Stimulated activated CD4-positive, alpha-beta T cell treated with anti-CD3 and anti-CD28 coated beads, Interleukin-2, amount 100 ng/mL, for 24 hours (primary cell): ENCODE measurements at regions not wholly inside any gene's neighbourhood (a gene's known extent, or its start where the extent isn't known, plus 50 kb on each side); places are given as distances from the start of the nearest gene placed in this dataset.

Experiments
- DNase-seq, 2 donors: peaks; one replicate each; pipeline ENCODE4 v3.0.0-alpha.2; 2020

DNA sequence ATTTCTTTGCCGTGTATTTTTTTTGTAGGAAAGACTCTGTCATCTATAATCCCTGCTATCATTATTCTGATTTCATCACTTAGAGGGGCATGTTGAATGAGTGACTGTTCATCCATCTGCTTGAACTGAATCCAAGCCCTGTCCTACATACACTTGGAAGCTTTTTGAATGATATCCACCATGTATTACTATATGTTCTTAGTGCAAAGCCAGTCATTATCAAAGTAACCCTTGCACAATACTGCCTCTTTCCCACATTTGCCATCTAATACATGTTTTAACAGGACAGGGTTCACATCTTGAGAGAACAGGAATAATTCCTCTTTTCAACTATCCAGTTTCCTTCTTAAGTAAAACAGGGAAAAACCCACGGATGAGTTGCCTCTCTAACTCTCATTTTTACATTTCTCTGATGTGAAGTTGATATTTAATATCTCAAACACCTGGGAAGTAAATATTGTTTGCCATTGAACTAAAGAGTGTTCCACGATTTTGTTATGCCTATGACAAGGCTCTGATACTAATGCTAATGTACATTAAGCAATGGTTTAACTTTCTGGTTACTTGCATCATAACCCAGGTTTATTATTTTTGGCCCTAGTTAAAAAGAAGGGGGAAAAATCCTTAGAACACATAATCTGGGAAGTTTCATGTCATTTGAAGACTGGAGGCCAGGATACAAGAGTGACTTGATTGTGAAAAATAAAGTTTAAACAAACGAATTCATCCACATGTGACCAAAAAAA is 103.7 kb upstream of the TARS1 start:
- no peak for DNase-seq

DNA sequence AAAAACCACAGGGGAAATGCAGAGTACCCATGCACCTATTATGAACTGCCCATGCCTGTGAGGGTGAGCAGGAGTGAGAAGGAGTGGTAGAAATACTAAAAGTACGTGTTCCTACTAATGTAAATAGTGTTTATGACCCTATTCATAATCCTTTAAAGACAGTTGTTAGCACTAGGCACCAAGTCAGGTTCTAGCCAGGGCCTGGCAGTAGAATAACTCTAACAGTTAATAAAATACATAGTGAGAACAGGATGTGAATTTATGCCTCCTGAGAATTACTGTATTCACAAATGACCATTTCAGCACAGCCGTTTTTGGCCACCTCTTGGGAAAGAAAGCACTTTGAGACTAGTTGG is 103.2 kb upstream of the TARS1 start:
- DNase-seq = no peak

DNA sequence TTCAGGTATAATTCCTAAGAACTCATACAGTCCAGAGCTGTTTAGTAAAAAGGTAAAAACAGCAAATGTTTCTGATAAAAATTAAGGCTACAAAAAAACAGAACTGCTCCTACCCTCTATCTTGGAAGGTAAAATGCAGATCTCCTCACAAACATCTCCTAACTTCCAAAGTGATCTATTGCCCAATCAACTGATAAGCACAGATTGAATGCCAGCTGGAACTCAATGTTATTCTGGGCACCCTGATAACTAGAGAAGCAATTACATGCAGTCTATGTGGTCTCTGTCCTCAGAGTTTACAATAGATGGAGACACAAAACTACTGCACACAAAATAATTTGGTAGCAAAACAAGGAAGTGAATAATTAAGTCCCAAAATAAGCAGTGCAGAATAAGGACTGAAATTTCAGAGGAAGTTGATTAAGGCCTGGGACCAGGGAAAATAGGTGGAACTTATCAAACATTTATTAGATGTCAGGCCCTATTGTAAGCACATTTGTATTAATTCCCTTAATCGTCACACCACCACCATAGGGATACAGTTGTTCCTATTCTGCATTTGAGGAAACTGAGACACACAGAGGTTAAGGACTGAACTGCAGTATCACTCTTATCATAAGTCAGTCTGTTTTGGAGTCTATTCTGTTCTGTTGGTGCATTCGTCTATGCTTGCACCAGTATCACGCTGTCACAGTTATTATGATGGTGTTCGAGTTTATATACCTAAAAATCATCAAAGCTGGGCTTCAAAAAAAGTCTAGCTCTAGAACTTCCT is 102.2 kb upstream of the TARS1 start:
- DNase-seq = no peak

DNA sequence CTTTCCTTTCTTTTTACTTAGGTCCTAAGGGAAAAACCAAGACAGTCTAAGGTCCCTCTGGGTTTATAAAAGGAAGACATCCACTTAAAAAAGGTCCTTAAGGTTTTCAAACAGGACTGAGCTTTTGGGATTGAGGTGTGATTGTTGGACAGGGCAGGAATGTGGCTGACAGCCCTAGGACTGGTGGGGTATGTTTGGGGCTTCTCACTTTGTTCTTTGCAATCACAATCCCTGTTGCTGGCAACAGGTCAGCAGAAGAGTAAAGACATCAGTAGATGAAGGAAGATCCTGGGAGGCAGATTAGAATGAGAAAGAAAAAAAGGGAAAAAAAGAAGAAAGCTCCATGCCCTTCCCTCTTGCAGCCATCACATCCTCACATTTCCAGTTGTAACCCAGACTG is 101.4 kb upstream of the TARS1 start:
- no peak for DNase-seq

DNA sequence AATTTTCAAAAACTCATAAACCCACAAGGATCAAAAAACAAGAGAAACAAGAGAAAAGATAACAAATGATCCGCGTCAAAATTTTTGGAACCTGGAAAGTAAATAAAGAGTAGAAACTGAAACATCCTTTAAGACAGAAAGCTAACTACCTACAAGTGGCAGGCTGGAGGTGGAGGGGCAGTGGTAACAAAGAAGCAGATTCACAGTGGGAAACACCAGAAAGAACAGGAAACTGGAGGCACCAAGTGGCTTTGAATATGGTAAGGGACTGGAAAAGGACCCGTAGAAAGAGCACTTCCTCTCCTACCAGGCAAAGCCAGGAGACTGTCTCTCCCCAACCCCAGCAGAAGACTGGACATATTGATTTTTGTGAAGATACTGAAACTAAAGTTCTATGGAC is 100.6 kb upstream of the TARS1 start:
- no peak for DNase-seq

DNA sequence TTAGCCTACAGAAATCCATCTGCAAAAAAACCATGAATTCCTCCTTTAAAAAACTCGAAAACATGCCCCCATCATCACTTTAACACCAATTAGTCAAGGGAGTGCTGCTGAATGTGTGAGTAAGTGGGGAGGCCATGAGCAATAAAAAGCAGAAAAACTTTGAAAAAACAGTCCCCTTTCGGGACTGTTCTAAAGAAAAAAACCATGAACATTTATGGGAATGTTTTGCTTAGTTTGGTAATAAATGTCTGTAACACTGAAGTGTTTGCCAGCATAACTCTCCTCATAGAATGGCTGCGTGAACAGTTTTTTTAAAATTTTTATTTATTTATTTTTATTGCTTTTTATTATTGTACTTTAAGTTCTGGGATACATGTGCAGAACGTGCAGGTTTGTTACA is 99.4 kb upstream of the TARS1 start:
- no peak for DNase-seq

DNA sequence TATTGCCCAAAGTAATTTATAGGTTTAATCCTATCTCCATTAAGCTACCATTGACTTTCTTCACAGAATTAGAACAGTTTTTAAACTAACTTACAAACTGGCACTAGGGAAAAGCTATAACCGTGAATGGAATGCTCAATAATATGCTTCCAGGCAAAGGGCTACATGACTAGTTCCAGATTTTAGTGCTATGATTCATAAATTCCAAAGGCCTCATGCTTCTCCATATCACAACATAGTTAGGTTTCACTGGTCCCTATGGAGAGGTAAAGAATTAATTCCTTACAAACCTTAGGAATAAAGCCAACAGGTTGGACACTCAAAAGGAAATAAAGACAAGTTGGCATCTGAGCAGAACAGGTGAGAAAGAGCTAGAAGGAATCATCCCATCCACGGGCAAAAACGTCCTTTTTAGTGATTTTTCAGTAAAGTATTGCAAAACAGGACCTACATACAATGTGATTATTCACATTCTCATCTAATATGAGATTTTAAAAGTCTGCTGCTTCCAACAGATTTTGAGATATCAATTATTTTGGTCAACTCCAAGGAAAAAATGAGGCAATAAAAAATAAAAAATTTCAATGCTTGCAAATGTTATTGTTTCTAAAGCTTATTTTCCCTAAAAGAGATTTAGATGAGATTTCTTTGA is 97.0 kb upstream of the TARS1 start:
- DNase-seq = no peak

DNA sequence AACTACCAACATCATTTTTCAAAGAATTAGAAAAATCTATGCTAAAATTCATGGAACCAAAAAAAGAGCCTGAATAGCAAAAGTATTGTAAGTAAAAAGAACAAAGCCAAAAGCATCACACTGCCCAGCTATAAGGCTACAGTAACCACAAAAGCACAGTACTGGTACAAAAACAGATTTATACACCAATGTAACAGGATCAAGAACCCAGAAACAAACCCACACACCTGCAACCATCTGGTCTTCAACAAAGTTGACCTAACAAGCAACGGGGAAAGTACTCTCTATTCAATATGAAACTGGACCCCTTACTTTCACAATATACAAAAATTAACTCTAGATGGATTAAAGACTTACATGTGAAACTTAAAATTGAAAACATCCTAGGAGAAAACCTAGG is 94.2 kb upstream of the TARS1 start:
- no peak for DNase-seq

DNA sequence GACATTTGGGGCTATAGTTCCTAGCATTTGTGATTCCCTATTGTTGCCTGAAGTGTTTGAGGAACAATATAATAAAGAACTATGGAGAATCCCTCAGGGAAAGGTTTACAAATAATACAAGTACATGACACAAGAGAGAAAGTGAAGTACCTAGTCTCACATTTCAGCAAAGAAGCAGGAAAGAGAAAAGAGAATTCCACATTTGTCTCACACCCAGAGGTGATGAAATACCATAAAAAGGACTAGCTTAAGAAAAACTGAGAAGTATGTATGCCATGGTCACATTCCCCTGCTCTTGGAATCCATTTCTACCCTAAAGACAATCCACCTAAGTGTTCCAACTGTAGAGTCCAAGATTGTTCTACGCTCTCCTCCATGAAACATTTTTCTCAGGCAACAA is 79.0 kb upstream of the TARS1 start:
- DNase-seq = no peak

DNA sequence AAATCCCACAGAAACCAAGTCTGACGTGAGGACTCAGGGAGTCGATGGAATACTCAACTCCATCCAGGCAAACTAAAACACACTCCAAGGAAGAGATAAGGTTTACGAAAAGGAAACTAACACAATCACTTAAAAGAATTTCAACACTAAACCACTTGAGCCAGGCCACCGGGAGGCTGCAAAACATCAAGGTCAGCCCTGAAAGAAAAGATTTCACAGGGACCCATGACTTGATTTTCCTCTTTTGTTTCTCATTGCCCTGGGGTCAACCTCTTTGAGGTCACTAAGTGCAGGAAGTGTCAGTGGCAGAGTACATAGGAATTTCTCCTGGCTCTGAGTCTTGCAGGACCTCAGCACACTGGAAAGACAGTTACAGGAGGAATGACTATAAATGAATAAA is 77.8 kb upstream of the TARS1 start:
- DNase-seq = no peak

DNA sequence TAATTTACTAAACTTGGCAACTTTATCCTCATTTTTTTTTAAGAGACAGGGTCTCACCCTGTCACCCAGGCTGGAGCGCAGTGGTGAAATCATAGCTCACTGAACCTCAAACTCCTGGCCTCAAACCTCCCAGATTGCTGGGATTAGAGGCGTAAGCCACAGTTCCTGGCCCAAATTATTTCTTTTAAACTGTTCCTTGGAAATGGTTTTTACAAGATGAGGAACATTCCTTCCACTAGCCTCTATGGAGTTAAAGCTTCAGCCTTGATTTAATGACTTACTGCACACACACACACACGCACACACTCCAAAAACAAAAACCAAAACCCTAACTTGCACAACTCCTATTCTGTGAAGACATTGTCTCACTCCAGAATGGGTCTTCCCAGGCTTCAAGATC is 77.2 kb upstream of the TARS1 start:
- no peak for DNase-seq

DNA sequence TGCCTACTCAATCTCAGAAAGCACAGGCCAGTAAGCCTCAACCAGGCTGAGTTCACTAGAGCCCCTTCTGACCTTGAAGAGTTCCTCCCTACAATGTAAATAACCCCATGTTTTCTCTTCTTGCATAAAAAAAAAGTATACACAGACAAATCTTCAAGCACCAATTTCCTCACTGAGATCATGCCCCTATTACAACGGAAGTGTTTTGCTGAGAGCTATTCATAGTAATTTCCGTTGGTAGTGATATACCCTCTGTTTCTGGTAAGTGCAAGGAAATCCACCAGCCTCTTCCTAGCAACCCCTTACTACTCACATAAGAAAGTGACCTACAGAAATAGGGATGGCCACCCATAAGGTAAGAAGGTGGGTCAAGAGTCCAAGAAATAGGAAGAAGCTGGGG is 76.4 kb upstream of the TARS1 start:
- DNase-seq = no peak

DNA sequence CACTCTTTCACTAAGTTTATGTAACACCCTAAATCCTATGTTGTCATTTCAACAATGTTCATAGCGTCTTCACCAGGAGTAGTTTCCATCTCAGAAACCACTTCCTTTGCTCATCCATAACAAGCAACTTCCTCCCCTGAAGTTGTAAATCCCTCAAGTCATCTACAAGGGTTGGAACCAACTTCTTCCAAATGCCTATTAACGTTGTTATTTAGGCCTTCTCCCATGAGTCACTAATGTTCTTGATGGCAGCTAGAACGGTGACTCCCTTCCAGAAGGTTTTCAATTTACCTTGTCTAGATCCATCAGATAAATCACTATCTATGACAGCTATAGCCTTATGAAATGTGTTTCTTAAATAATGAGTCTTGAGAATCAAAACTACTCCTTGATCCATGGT is 73.3 kb upstream of the TARS1 start:
- DNase-seq = no peak

DNA sequence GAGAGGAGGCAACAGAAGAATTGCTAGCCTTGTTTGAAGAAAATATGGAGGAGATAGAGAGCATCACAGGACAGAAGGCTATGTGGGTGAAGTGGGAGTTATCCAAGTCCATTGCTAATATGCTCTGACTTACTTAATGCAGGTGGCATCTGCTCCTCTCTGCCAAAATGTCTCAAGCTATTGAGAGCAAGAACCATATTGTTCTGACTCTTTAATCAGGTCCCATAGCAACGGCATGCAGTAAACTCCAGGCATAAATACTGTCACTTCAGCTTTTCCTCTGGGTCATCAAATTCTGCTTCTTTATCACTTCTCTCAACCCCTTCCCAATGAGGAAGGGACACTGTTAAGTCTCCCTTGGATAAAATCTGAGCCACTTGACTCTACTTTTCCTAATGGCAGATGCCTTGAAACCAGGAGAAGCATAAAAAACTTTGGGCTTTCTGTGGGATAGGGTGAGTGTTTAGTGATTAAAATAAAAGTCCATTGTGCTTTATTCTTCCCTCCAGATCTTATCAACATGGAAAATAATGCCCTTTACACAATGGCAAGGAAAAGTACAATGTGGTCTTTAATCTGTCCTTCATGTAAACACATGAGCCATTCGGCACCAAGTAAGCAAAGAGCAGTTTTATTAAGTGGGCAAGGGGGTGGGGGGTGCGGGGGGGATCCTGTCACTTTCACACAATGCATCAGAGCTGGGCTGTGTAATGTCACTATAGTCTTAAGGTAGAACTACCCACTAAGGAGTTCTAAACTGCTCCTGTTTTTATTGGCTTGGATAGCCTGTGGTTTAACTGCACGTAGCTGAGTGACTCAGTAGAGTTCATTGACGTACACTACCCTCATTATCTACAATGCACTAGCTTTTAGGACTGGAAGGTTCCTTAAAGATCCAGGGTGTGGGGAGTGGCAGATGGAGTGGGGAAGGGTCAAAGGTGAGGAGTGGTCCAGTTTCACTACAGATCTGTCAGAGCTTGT is 71.0 kb upstream of the TARS1 start:
- DNase-seq = no peak

DNA sequence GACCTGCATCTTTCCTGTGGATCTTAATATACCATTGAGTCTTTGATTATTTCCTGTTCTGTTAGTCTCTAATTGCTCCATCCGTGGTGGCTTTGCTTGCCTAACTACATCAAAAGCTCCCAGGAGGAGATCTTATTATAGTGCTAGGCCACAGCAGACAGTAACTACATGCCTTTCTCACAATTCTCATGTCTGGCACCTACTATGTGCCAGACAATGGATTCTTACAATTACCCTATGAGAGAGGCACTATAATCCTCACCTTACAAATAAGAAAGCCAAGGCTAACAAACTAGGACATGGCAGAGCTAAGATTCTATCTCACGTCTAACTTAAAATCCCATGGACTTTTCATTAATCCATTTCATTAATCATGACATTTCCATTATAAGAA is 70.3 kb upstream of the TARS1 start:
- no peak for DNase-seq

DNA sequence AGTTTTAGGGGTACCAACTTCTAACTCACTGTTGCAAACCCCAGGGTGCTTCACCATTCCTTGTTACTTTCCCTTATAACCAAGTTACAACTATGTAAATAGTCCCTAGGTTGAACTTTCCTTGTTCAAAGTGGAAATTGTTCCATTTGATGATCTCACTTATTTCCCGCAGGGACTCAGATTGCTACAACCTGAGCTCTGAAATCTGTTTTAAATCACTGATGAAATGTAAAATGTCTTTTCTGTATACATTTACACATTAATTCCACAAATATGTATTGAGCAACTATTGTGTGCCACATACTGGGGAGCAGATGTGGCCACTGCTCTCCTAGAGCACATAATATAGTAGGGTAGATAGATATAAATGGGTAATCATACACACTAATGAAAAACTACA is 69.1 kb upstream of the TARS1 start:
- no peak for DNase-seq

DNA sequence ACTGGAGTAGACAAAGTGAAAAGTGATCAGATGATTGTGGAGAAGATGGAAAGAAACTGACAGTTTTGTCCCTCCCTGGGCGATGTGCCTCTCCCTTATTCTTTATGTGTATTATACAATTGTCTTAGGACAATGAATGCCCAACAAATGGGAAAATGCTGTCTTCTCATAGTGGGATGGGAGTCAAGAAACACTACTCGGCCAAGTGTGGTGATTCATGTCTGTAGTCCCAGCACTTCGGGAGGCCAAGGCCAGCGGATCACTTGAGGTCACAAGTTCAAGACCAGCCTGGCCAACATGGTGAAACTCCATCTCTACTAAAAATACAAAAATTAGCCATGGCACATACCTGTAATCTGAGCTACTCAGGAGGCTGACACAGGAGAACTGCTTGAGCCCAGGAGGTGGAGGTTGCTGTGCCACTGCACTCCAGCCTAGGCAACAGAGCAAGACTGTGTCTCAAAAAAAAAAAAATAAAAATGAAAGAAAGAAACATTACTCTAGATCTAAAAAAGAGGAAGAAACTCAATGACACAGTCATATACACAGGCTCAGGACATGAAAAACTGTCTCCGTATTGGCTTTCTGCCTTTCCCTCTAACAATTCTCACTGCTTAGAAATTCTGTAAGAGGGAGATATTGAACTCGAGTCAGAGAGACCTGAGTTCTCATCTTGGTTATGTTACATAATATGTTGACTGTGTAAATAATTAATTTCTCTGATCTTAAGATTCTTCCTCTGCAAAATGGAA is 67.9 kb upstream of the TARS1 start:
- DNase-seq = no peak

DNA sequence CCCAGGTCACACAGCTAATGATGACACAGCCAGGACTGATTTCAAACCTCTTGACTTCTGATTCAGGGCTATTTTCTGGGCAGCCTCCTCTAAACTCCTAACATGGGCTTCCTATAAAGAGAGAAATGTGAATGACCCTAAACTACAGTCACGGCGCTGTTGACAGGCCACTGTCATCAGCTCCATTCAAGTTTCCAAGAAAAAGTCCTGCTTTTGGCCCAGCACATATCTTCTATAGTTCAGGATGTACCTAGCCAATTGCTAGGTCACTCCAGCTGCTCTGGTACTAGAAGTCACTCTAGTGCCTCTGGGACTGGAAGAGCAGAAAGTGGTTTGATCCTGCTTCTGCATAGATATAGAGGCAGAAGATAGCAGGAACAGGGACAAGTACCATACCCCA is 64.9 kb upstream of the TARS1 start:
- DNase-seq = no peak

DNA sequence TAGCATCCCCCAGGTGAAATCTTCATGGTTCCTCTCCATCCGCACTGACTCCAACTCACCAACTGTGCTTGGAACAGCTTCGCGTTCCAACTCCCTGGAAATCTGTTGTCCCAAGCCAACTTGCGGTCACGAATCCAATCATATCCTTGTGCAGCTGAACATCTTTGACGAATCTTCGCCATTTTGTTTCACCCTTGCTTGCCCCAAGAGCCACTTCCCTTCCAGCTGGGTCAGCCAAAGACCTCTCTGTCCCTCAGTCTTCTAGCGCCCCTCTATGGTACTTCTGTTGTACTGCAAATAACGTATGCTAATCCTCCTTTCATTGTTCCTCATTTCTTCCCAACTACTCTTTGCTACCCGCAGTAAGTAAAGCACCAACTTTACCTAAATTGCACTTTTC is 61.0 kb upstream of the TARS1 start:
- DNase-seq = no peak

DNA sequence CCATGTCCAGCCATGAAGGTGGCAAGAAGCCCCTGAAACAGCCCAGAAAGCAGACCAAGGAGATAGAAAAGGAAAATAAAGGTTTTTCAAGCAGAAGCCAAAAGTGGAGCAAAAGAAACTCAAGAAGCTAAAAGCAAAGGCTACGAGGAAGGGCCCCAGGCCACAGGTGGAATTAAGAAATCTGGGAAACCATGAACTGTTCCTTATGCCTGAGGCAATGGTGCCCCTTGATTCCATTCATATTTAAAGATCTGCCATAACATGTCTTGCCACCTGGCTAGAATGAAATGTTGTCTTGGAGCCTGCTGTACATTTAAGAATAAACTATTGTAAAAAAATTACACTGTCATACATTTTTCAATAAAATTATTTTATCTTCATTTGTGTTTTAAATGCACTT is 59.5 kb upstream of the TARS1 start:
- no peak for DNase-seq
